Activated naive CD8-positive, alpha-beta T cell treated with anti-CD3 and anti-CD28 coated beads, Interleukin-2, amount 50 U/mL, for 24 hours (primary cell): ENCODE measurements at regions not wholly inside any gene's neighbourhood (a gene's known extent, or its start where the extent isn't known, plus 50 kb on each side); places are given as distances from the start of the nearest gene placed in this dataset.
"Not testable (repeated sequence)": the region's sequence is repeated elsewhere in the genome, so short reads cannot be mapped to it uniquely, and the experiment has no call there.

Experiments used
- ATAC-seq: fragments of 150-1000 bp; cut with Tn5 transposase; one replicate; pipeline ENCODE4 v1.10.0; 2021
- DNase-seq: peaks from one replicate; pipeline ENCODE4 v3.0.0; 2021
- H3K27ac Mint-ChIP-seq: one replicate; pipeline ENCODE4 v1.8.0; 2021; ENCODE audit warnings: mild to moderate bottlenecking, mixed read lengths
- H3K27me3 Mint-ChIP-seq: one replicate; pipeline ENCODE4 v1.8.0; 2021; ENCODE audit warnings: mixed read lengths
- H3K36me3 Mint-ChIP-seq: one replicate; pipeline ENCODE4 v1.8.0; 2021; ENCODE audit warnings: low read depth, mixed read lengths
- H3K4me1 Mint-ChIP-seq: one replicate; pipeline ENCODE4 v1.8.0; 2021; ENCODE audit warnings: mixed read lengths
- H3K4me3 Mint-ChIP-seq: one replicate; pipeline ENCODE4 v1.8.0; 2021; ENCODE audit warnings: mild to moderate bottlenecking, moderate library complexity, mixed read lengths
- H3K9me3 Mint-ChIP-seq: one replicate; pipeline ENCODE4 v1.8.0; 2021; ENCODE audit warnings: mixed read lengths

DNA sequence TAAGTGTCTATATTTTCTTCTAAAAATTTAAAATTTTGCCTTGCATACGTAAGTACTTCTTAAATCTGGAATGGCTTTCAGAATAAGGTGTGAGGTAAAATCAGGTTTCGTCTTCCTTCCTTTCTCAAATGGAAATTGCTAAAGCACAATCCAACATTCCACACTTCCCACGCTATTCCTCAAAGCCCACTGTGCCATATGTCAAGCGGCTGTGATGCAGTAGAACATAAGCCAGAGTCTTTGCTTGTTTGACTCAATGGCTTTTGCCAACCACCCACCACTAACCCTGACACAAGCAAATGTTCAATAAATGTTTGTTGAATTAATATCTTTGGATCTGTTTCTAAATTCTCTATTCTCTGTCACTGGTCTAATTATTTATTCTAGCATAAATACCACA is 1199.7 kb upstream of the TENM3 start:
- Mint-ChIP-seq H3K27me3 (no peaks in the 10 kb centered on the region), H3K4me1 (no peaks in the 10 kb centered on the region), H3K4me3 (no peak overlapping the region), H3K36me3 (no peaks in the 10 kb centered on the region), H3K9me3 (peaks cover 4% of the 10 kb centered on the region), H3K27ac (no peak overlapping the region)
- no peak for DNase-seq
- no peak for ATAC-seq

DNA sequence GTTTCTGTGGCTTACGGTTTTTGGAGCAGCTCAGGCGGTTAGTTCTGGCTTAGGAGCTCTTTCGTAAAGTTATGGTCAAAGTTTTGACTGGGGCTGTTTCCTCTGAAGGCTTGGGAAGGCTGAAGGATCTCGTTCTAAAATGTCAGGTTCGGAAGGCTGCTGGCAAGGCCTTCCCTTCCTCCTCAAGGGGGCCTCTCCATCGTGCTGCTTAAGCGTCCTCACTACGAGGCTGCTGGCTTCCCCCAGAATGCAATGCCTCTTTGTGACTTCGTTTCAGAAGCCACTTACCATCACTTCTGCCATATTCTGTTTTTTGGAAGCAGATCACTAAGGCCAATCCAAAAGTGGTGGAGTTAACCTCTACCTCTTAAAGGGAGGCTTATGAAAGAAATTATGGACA is 1196.4 kb upstream of the TENM3 start:
- H3K27ac Mint-ChIP-seq: no peak overlapping the region
- H3K4me1 Mint-ChIP-seq: no peaks in the 10 kb centered on the region
- ATAC-seq (no peak), DNase-seq (no peak)
- no peak overlapping the region for H3K4me3 Mint-ChIP-seq
- no peaks in the 10 kb centered on the region for H3K36me3 Mint-ChIP-seq
- H3K9me3 Mint-ChIP-seq: peaks cover 4% of the 10 kb centered on the region
- H3K27me3 Mint-ChIP-seq: no peaks in the 10 kb centered on the region

DNA sequence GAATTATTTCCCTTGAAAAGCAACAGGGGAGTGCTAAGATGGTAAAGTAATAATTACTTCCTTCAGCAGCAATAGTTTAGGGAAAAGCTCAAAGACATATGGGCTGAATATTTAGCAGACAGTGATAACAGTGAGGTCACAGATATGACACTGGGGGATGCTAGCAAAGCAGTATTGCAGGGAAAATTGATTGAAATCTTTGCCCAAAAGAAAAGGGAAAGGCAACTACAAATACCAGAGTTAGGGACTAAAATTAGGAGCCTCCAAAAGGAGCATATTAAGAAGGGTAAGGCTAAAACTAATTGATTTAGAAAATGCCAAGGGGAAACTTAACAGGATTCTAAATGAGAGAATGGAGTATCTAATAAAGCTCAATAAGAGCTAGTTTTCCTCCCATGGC is 1191.3 kb upstream of the TENM3 start:
- H3K9me3 Mint-ChIP-seq: peaks cover 4% of the 10 kb centered on the region
- H3K27me3 Mint-ChIP-seq: no peaks in the 10 kb centered on the region
- ATAC-seq (no peak), DNase-seq (no peak)
- no peak overlapping the region for H3K27ac Mint-ChIP-seq
- H3K36me3 Mint-ChIP-seq: no peaks in the 10 kb centered on the region
- no peak overlapping the region for H3K4me3 Mint-ChIP-seq
- no peaks in the 10 kb centered on the region for H3K4me1 Mint-ChIP-seq

DNA sequence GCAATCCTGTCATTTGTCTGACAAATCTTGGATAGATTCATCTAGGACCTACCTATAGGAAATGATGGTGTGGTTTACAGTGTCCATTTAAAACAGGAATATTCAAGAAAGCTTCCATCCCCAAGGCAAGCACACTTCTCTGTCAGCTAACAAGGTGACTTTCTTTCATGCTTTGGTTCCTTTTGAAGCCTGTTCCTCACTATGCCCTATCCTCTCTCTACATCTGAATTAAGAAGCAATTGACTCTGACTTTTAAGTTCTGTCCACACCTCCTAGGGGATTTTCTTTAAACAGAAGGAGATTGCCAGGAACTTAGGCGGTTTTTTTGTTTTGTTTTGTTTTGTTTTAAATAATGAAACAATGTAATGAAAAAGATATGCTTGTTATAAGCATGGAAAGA is 1181.4 kb upstream of the TENM3 start:
- no peak overlapping the region for H3K27ac Mint-ChIP-seq
- H3K27me3 Mint-ChIP-seq: no peaks in the 10 kb centered on the region
- DNase-seq (no peak), ATAC-seq (no peak)
- peaks cover 9% of the 10 kb centered on the region for H3K9me3 Mint-ChIP-seq
- H3K36me3 Mint-ChIP-seq: no peaks in the 10 kb centered on the region
- no peaks in the 10 kb centered on the region for H3K4me1 Mint-ChIP-seq
- H3K4me3 Mint-ChIP-seq: no peak overlapping the region

DNA sequence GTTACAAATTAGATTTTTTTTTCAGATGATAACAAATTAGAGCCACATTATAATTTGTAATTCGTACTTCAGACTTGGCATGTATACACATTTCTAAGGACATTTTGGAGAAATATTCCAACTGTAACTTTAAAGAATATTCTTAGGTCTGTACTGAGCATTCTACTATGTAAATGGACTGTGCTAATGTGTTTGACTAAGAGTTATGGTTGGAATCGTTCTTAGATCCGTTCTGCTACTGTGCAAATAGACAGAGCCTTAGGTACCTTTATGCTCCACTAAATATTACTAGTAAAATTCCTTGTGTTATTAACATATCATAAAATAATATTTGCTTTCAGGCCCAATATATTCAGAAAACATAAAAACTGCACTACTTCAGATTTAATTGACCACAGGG is 1180.0 kb upstream of the TENM3 start:
- no peak overlapping the region for H3K27ac Mint-ChIP-seq
- H3K9me3 Mint-ChIP-seq: peaks cover 9% of the 10 kb centered on the region
- H3K36me3 Mint-ChIP-seq: no peaks in the 10 kb centered on the region
- DNase-seq: no peak
- H3K4me3 Mint-ChIP-seq: no peak overlapping the region
- no peak for ATAC-seq
- no peaks in the 10 kb centered on the region for H3K4me1 Mint-ChIP-seq
- no peaks in the 10 kb centered on the region for H3K27me3 Mint-ChIP-seq

DNA sequence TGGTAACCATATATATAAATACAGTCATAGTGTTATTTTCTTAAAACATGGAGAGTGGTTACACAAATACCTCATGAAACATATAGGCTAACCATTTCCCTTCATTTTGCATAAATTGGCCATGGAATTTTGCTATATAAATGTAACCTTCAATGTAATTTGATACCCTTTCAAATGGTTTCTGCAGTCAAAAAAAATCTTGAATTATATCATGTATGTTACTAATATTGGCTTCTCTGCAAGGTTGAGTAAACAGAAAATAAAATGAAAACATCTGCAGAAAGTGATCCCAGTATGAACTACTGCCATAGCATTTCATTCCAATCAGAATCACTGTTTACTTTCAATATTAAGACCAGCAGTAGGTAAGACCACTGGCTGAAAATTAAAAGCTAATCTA is 1165.9 kb upstream of the TENM3 start:
- H3K36me3 Mint-ChIP-seq: no peaks in the 10 kb centered on the region
- no peak overlapping the region for H3K27ac Mint-ChIP-seq
- no peak for ATAC-seq
- no peaks in the 10 kb centered on the region for H3K27me3 Mint-ChIP-seq
- H3K9me3 Mint-ChIP-seq: no peaks in the 10 kb centered on the region
- DNase-seq: no peak
- H3K4me1 Mint-ChIP-seq: no peaks in the 10 kb centered on the region
- H3K4me3 Mint-ChIP-seq: no peak overlapping the region

DNA sequence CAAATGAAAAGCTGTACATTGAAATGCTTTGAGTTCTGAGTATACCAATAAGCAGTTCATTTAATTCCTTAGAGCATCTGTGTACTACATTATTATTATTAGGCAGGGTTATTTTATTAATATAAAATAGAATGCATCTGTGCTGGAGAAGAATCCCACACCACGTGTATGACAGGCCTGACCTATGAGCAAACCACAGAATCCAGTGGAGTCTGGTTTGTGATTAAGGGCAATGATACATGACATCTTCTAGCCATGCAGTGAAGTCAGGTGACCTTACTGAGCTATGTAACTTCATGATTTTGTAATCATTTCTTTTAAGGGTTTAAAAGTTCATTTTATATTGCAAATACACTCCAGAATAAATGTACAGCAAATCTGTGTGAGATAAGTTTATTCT is 1165.0 kb upstream of the TENM3 start:
- ATAC-seq: no peak
- no peaks in the 10 kb centered on the region for H3K27me3 Mint-ChIP-seq
- no peaks in the 10 kb centered on the region for H3K36me3 Mint-ChIP-seq
- H3K9me3 Mint-ChIP-seq: no peaks in the 10 kb centered on the region
- H3K4me3 Mint-ChIP-seq: no peak overlapping the region
- no peaks in the 10 kb centered on the region for H3K4me1 Mint-ChIP-seq
- no peak overlapping the region for H3K27ac Mint-ChIP-seq
- no peak for DNase-seq

DNA sequence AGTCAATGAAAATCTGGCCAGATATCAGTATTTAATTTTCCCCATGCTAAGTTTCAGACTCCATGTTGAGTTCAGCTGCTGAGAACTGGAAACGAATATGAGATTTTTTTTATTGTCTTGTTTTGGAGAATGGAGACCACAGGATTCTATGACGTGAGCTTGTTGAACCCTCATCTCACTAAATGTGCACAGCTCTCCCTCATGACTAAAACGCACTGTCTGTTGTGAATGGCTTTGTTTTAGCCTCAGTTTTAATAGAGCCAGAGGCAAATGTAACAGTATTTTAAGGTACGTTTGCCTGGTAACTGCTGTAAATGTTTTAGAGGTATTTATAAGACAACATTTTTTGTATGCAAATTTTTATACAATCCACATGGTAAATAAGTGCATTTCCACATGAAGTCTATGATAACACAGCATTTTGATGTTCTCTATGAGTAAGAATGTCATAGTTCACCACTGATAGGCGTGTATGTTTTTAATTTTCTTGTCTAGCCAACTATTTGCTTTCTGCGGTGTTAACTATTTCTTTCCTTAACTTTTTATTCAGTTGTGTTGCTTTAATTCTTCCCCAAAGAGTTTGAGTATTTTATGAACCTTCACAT is 1159.3 kb upstream of the TENM3 start:
- no peak overlapping the region for H3K27ac Mint-ChIP-seq
- H3K9me3 Mint-ChIP-seq: peaks cover 2% of the 10 kb centered on the region
- DNase-seq (no peak), ATAC-seq (no peak)
- no peak overlapping the region for H3K4me3 Mint-ChIP-seq
- no peaks in the 10 kb centered on the region for H3K27me3 Mint-ChIP-seq
- H3K36me3 Mint-ChIP-seq: no peaks in the 10 kb centered on the region
- H3K4me1 Mint-ChIP-seq: no peaks in the 10 kb centered on the region

DNA sequence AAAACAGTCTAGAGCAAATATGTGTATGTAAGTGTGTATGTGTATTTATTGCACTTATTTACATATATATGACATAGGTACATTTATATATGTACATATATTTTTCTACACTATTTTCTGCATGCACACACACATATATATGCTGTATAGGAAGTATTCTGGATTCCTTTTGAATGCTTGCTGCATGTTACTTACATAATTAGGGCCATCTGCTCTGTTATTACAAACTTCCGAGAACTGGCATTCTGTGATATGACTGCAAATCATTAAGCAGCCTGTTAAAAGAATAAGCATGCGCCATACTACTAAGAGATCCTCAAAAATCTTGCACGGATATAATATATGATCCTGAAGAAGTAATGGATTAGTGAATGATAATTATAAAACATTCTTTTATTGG is 1157.6 kb upstream of the TENM3 start:
- peaks cover 9% of the 10 kb centered on the region for H3K9me3 Mint-ChIP-seq

DNA sequence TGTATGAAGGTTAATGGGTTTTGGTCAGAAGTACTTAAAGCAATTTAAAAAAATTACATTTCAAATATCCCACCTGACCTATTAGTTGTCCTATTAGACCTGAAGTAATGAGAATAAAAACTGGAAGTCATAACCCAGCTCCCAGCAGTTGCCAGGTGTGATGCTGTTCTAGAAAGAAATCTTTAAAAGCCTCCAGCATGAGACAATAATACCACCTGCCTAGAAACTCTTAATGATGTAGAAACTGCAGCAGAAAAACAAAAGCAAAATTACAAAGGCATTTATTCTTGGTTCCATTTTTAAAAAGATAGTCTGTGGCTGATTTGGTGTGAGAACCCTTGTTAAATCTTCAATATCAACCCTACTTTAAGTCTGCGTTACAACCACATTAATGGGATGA is 1137.7 kb upstream of the TENM3 start:
- Mint-ChIP-seq H3K27ac (no peak overlapping the region), H3K36me3 (no peaks in the 10 kb centered on the region), H3K9me3 (no peaks in the 10 kb centered on the region), H3K27me3 (no peaks in the 10 kb centered on the region), H3K4me3 (no peak overlapping the region), H3K4me1 (no peaks in the 10 kb centered on the region)
- DNase-seq (no peak), ATAC-seq (no peak)

More for the DNA sequence above, 1157.6 kb upstream of the TENM3 start:
- DNase-seq (no peak), ATAC-seq (no peak)
- Mint-ChIP-seq H3K27ac (no peak overlapping the region), H3K36me3 (no peaks in the 10 kb centered on the region), H3K27me3 (no peaks in the 10 kb centered on the region), H3K4me3 (no peak overlapping the region), H3K4me1 (no peaks in the 10 kb centered on the region)

DNA sequence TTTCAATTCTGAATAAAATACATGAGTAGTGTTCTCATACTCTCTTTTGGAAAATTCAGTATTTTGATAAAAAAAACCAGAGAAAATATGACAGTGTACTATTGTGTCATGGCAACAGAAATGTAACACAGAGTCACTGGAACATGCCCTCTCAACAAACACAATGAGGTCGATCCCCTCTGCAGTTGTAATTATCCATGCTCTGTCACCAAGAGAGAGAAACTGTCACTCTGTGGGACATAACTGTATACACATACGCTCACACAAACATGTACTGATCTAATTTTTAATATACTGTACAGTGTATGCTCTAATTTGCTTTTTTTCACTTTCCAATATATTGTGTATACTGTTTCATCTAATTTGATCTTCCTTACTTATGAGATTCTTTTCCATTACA is 1136.8 kb upstream of the TENM3 start:
- Mint-ChIP-seq H3K9me3 (no peaks in the 10 kb centered on the region), H3K27me3 (no peaks in the 10 kb centered on the region), H3K4me1 (no peaks in the 10 kb centered on the region), H3K4me3 (no peak overlapping the region), H3K27ac (no peak overlapping the region), H3K36me3 (no peaks in the 10 kb centered on the region)
- no peak for DNase-seq
- ATAC-seq: no peak

DNA sequence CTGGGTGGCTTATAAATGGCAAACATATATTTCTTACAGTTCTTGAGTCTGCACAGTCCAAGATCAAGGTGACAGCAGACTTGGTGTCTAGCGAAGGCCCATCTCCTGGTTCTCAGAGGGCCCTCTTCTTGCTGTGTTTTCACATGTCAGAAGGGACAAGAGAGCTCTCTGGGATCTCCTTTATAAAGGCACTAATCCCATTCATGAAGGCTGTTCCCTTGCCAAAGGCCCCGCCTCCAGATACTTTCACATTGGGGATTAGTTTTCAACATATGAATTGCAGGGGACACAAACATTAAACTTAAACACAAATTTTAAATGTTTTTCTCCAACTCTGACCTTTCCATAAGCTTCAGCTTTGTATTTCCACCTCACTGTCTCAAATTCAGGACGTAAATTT is 1135.0 kb upstream of the TENM3 start:
- Mint-ChIP-seq H3K27ac (no peak overlapping the region), H3K27me3 (no peaks in the 10 kb centered on the region), H3K9me3 (no peaks in the 10 kb centered on the region), H3K4me1 (no peaks in the 10 kb centered on the region), H3K4me3 (no peak overlapping the region), H3K36me3 (no peaks in the 10 kb centered on the region)
- ATAC-seq (no peak), DNase-seq (no peak)

DNA sequence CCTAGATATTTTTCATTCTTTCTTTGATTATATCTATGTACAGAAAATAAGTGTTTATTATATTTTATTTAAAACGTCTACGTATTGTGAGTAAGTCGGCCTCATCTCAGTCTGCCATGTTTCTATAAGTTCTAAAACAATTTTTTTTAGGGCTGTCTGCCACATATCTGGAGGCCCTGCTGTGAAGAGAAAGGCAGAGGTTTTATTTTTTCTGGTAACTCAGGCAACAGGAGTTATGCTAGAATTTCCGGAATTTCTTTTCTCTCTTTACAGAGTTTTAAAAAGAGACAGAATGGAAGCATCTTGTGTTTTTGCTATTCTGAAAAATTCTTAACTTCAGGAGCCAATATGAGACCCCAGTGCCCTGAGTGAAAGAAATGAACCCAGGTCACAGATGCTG is 1124.0 kb upstream of the TENM3 start:
- Mint-ChIP-seq H3K4me1 (no peaks in the 10 kb centered on the region), H3K4me3 (no peak overlapping the region), H3K36me3 (no peaks in the 10 kb centered on the region), H3K9me3 (no peaks in the 10 kb centered on the region), H3K27ac (no peak overlapping the region), H3K27me3 (peaks cover 1% of the 10 kb centered on the region)
- ATAC-seq: no peak
- DNase-seq: no peak

DNA sequence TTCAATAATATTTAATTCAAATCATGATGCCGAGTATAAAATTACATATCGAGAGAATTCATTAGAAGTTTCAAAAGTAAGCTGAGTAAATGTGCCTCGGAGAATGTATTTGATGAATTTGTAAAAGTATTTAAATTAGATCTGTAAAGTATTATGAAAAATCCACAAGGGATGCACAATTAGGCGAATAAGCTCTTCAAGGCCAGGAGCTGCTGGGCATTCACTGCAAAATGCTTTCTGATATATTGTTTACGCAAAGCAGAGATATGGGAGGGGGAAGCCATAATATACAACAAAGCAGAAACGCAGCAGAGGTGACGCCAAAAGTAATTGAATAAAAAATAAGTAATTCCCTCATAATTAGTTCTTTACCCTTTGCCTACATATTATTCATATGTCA is 1121.5 kb upstream of the TENM3 start:
- no peak for DNase-seq
- no peak for ATAC-seq
- H3K4me1 Mint-ChIP-seq: no peaks in the 10 kb centered on the region
- H3K9me3 Mint-ChIP-seq: peaks cover 7% of the 10 kb centered on the region
- H3K27ac Mint-ChIP-seq: no peak overlapping the region
- no peak overlapping the region for H3K4me3 Mint-ChIP-seq
- H3K27me3 Mint-ChIP-seq: peaks cover 1% of the 10 kb centered on the region
- no peaks in the 10 kb centered on the region for H3K36me3 Mint-ChIP-seq

DNA sequence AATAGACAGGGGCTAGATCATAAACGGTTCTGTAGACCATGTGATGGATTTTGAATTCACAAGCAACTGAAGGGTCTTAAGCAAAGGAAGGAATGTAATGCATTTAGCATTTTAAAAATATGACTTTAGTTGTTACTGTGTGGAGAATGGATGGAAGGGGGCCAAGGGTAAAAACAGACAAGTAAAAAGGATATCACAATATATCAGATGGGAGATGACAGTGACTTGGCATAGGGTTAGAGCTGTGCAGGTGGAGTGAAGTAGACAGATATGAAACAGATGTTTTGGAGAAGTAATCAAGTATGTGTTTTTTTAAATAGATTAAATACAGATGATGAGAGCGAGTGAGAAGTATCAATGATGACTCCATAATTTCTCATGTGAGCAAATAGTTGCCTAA is 1116.0 kb upstream of the TENM3 start:
- no peaks in the 10 kb centered on the region for H3K36me3 Mint-ChIP-seq
- DNase-seq (no peak), ATAC-seq (no peak)
- no peak overlapping the region for H3K27ac Mint-ChIP-seq
- no peak overlapping the region for H3K4me3 Mint-ChIP-seq
- peaks cover 48% of the 10 kb centered on the region for H3K9me3 Mint-ChIP-seq
- H3K27me3 Mint-ChIP-seq: no peaks in the 10 kb centered on the region
- H3K4me1 Mint-ChIP-seq: no peaks in the 10 kb centered on the region

DNA sequence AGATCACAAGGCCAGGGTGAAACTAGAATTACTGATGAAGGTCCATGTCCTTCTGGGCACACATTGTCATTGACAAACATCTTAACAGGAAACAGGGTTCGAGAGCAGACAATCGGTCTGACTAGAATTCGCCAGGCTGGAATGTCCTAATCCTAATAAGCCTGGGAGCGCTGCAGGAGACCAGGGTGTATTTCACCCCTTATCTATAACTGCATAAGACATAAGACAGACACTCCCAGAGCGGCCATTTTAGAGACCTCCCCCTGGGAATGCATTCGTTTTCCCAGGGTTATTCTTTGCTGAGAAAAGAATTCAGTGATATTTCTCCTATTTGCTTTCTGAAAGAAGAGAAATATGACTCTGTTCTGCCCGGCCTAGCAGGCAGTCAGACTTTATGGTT is 1112.9 kb upstream of the TENM3 start:
- not testable (repeated sequence) for H3K4me1 Mint-ChIP-seq, ATAC-seq, H3K27ac Mint-ChIP-seq, H3K4me3 Mint-ChIP-seq, H3K36me3 Mint-ChIP-seq, DNase-seq, H3K27me3 Mint-ChIP-seq
- H3K9me3 Mint-ChIP-seq: peaks cover 48% of the 10 kb centered on the region
